ENCODE measurements at regions not wholly inside any gene's neighbourhood (a gene's known extent, or its start where the extent isn't known, plus 50 kb on each side); places are given as distances from the start of the nearest gene placed in this dataset.
"Not testable (repeated sequence)": the region's sequence is repeated elsewhere in the genome, so short reads cannot be mapped to it uniquely, and the experiment has no call there.

GRCh38 chr18:30632071-30632698 is 410.4 kb downstream of the DSC3 start:
- DNase-seq (ENCODE audit: low read depth), result no peak

GRCh38 chr18:30625961-30626360 is 416.6 kb downstream of the DSC3 start:
- DNase-seq (ENCODE audit: low read depth), result no peak

GRCh38 chr18:30623401-30624065 is 419.0 kb downstream of the DSC3 start:
- DNase-seq (ENCODE audit: low read depth), result peak; percentile 35

- DNase-seq (ENCODE audit: low read depth), result no peak
Observed at GRCh38 chr18:30622635-30623034, 419.9 kb downstream of the DSC3 start.

- no peak for DNase-seq (ENCODE audit: low read depth)
Observed at GRCh38 chr18:30622104-30622503, 420.4 kb downstream of the DSC3 start.

- DNase-seq (ENCODE audit: low read depth), result peak; percentile 26
Observed at GRCh38 chr18:30618567-30618966, 424.0 kb downstream of the DSC3 start.

- DNase-seq (ENCODE audit: low read depth), result no peak
Observed at GRCh38 chr18:30616414-30616813, 426.1 kb downstream of the DSC3 start.

GRCh38 chr18:30613467-30613801 is 429.1 kb downstream of the DSC3 start:
- DNase-seq (ENCODE audit: low read depth), result no peak

GRCh38 chr18:30601541-30601940 is 441.0 kb downstream of the DSC3 start:
- no peak for DNase-seq (ENCODE audit: low read depth)

GRCh38 chr18:30597202-30597601 is 445.3 kb downstream of the DSC3 start:
- no peak for DNase-seq (ENCODE audit: low read depth)

- no peak for DNase-seq (ENCODE audit: low read depth)
Observed at GRCh38 chr18:30596635-30597034, 445.9 kb downstream of the DSC3 start.

GRCh38 chr18:30595942-30596341 is 446.6 kb downstream of the DSC3 start:
- no peak for DNase-seq (ENCODE audit: low read depth)

GRCh38 chr18:30594911-30595310 is 447.6 kb downstream of the DSC3 start:
- not testable (repeated sequence) for DNase-seq (ENCODE audit: low read depth)

GRCh38 chr18:30591462-30591861 is 451.1 kb downstream of the DSC3 start:
- no peak for DNase-seq (ENCODE audit: low read depth)

GRCh38 chr18:30588673-30589164 is 453.8 kb downstream of the DSC3 start:
- no peak for DNase-seq (ENCODE audit: low read depth)

- DNase-seq (ENCODE audit: low read depth), result no peak
Observed at GRCh38 chr18:30583768-30584167, 458.8 kb downstream of the DSC3 start.

GRCh38 chr18:30582078-30582477 is 460.5 kb downstream of the DSC3 start:
- DNase-seq (ENCODE audit: low read depth), result no peak

GRCh38 chr18:30578707-30579106 is 463.8 kb downstream of the DSC3 start:
- DNase-seq (ENCODE audit: low read depth), result no peak

- DNase-seq (ENCODE audit: low read depth), result no peak
Observed at GRCh38 chr18:30572214-30572613, 470.3 kb downstream of the DSC3 start.

GRCh38 chr18:30568333-30568732 is 474.2 kb downstream of the DSC3 start:
- DNase-seq (ENCODE audit: low read depth), result no peak

- DNase-seq (ENCODE audit: low read depth), result no peak
Observed at GRCh38 chr18:30566877-30567276, 475.7 kb downstream of the DSC3 start.

- no peak for DNase-seq (ENCODE audit: low read depth)
Observed at GRCh38 chr18:30562231-30562630, 480.3 kb downstream of the DSC3 start.

GRCh38 chr18:30556112-30556511 is 486.4 kb downstream of the DSC3 start:
- DNase-seq (ENCODE audit: low read depth), result no peak

GRCh38 chr18:30545393-30545792 is 497.1 kb downstream of the DSC3 start:
- no peak for DNase-seq (ENCODE audit: low read depth)
